PC-3 (cell line): ENCODE measurements at regions not wholly inside any gene's neighbourhood (a gene's known extent, or its start where the extent isn't known, plus 50 kb on each side); places are given as distances from the start of the nearest gene placed in this dataset.

Experiments used
- CTCF ChIP-seq: fragments of 300-600 bp; sonication (generic); conservative IDR thresholded peaks from 2 replicates; pipeline ENCODE4 v1.5.1; 2017; ENCODE audit warnings: antibody characterized with exemption, low read depth, mild to moderate bottlenecking, low read length
- EZH2 ChIP-seq: fragments of 300-600 bp; sonication (generic); IDR thresholded peaks from one replicate; pipeline ENCODE4 v1.6.1; 2017; ENCODE audit warnings: antibody characterized with exemption, mild to moderate bottlenecking, low read length; ENCODE audit not compliant: unreplicated experiment

GRCh38 chr12:116366824-116367223, 89.3 kb upstream of the MED13L start:
- TF ChIP-seq CTCF (no peak), EZH2 (no peak)
